Calu3 (cell line): ENCODE measurements at regions not wholly inside any gene's neighbourhood (a gene's known extent, or its start where the extent isn't known, plus 50 kb on each side); places are given as distances from the start of the nearest gene placed in this dataset.

Experiments
- BruUV-seq: library from RNA; stranded (reverse); fragments of 400-500 nt; replicated peaks from 2 replicates; lab custom pipeline; 2021; lab: Mats Ljungman, UMichigan
- CTCF ChIA-PET: fragments of 300-600 bp; sonication (Branson Sonifier 250); formaldehyde crosslinking; loops from one replicate; lab custom pipeline; 2022; ENCODE audit warnings: antibody characterized with exemption; lab: Charles Lee
- DNase-seq: peaks from one replicate; pipeline ENCODE4 v3.0.0; 2022
- H3K27ac Mint-ChIP-seq: one replicate; pipeline ENCODE4 v1.8.0; 2022; ENCODE audit warnings: mixed read lengths; ENCODE audit not compliant: unreplicated experiment
- H3K27me3 Mint-ChIP-seq: one replicate; pipeline ENCODE4 v1.8.0; 2022; ENCODE audit warnings: mixed read lengths; ENCODE audit not compliant: unreplicated experiment
- H3K36me3 Mint-ChIP-seq: one replicate; pipeline ENCODE4 v1.8.0; 2022; ENCODE audit warnings: mild to moderate bottlenecking, moderate library complexity, mixed read lengths; ENCODE audit not compliant: insufficient read depth, unreplicated experiment
- H3K4me1 Mint-ChIP-seq: one replicate; pipeline ENCODE4 v1.8.0; 2022; ENCODE audit warnings: mild to moderate bottlenecking, low read depth, mixed read lengths; ENCODE audit not compliant: unreplicated experiment
- H3K4me3 Mint-ChIP-seq: one replicate; pipeline ENCODE4 v1.8.0; 2022; ENCODE audit warnings: mild to moderate bottlenecking, low read depth, moderate library complexity, mixed read lengths; ENCODE audit not compliant: unreplicated experiment
- H3K9me3 Mint-ChIP-seq: one replicate; pipeline ENCODE4 v1.8.0; 2022; ENCODE audit warnings: low read depth, mixed read lengths; ENCODE audit not compliant: unreplicated experiment
- intact Hi-C: fragments of 100-400 bp; cut with micrococcal nuclease; formaldehyde crosslinking; loops from one replicate; pipeline ENCODE4 v1.10.0; 2022; ENCODE audit not compliant: unreplicated experiment
- TF ChIP-seq, protein P1 (sequence below): fragments of 200-600 bp; IDR thresholded peaks from one replicate; pipeline ENCODE4 v1.8.0; 2022; ENCODE audit warnings: antibody characterized with exemption; ENCODE audit not compliant: unreplicated experiment

DNA sequence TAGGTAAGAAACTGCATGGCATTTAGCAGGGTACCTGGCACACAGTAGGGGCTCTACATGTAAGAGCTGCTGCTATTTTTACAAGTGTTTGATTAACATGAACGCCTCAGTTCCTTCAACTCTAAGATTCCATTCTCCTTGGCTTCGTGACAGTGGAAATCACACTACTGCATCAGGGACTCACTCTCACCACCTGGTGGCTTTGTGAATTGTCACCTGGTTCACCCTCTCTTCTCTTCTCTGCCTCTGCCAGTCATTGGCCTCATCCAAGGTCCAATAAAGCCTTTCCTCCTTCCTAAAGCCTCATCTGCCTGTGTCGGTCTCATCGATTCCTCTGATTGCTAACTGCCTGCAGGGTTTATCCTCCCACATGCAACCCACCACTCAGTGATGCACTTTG, 476.4 kb downstream of the VRK1 start:
- CTCF ChIA-PET = no interaction called here
- H3K27ac Mint-ChIP-seq = no peak overlapping the region
- BruUV-seq = no TSS peak
- H3K9me3 Mint-ChIP-seq = peaks cover 17% of the 10 kb centered on the region
- no peak for DNase-seq
- H3K36me3 Mint-ChIP-seq = no peaks in the 10 kb centered on the region
- H3K27me3 Mint-ChIP-seq = no peaks in the 10 kb centered on the region
- H3K4me1 Mint-ChIP-seq = no peaks in the 10 kb centered on the region
- TF ChIP-seq, protein P1, sequence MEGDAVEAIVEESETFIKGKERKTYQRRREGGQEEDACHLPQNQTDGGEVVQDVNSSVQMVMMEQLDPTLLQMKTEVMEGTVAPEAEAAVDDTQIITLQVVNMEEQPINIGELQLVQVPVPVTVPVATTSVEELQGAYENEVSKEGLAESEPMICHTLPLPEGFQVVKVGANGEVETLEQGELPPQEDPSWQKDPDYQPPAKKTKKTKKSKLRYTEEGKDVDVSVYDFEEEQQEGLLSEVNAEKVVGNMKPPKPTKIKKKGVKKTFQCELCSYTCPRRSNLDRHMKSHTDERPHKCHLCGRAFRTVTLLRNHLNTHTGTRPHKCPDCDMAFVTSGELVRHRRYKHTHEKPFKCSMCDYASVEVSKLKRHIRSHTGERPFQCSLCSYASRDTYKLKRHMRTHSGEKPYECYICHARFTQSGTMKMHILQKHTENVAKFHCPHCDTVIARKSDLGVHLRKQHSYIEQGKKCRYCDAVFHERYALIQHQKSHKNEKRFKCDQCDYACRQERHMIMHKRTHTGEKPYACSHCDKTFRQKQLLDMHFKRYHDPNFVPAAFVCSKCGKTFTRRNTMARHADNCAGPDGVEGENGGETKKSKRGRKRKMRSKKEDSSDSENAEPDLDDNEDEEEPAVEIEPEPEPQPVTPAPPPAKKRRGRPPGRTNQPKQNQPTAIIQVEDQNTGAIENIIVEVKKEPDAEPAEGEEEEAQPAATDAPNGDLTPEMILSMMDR = no peak
- H3K4me3 Mint-ChIP-seq = no peak overlapping the region
- intact Hi-C loops = no loop called here

DNA sequence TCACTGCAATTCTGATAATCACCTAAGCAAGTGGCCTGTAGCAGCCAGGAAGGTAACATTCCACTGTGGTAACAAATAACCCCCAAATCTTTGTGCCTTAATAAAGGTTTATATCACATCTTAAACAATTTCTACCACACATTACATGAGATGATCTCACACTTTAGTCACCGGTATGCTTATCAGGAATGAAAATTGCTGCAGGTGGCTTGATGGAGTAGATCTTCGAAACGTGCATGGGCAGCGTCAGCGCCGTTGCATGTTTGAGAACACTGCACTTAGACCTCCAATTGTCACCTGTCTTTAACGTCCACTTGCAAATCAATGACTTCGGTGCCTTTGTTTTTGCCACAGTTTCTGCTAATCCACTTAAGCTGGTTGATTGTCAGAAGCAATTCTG, 477.4 kb downstream of the VRK1 start:
- CTCF ChIA-PET = no interaction called here
- no peak for DNase-seq
- H3K4me3 Mint-ChIP-seq = no peak overlapping the region
- no TSS peak for BruUV-seq
- no peaks in the 10 kb centered on the region for H3K36me3 Mint-ChIP-seq
- H3K9me3 Mint-ChIP-seq = peaks cover 14% of the 10 kb centered on the region
- intact Hi-C loops = no loop called here
- no peaks in the 10 kb centered on the region for H3K4me1 Mint-ChIP-seq
- no peaks in the 10 kb centered on the region for H3K27me3 Mint-ChIP-seq
- TF ChIP-seq, protein P1 = no peak
- no peak overlapping the region for H3K27ac Mint-ChIP-seq

DNA sequence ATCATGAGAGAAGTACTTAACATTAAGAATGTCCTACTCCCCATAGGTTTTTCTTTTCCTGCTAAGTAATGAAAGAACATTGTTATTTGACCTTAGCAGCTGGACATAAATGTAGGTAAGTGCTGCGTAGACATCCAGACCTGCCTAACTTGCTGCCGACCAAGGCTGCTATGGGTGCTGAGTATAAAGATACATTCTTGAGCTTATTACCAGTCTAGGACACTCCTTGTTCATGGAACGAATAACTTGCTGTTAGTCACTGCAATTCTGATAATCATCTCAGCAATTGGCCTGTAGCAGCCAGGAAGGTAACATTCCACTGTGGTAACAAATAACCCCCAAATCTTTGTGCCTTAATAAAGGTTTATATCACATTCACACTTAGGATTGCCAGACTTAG, 478.1 kb downstream of the VRK1 start:
- no peaks in the 10 kb centered on the region for H3K27me3 Mint-ChIP-seq

DNA sequence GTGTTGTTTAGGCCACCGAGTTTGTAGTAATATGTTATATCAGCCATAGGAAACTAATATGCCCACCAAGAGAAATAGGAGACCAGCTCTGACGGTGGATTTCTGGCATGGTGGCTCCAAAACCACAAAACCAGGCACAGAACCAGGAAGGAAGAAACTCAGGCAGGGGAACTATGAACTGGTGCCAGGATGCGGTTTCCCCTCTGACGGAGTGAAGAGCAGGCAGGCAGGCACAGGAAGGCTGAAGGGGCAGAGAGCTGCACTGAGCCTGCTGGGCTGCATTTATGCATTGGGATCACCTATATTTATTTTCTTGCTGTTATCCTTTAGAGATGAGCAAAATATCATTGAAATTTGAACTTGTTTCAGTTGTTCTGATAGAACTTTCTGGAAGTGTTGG, 479.4 kb downstream of the VRK1 start:
- DNase-seq = no peak
- H3K36me3 Mint-ChIP-seq = no peaks in the 10 kb centered on the region
- no peak overlapping the region for H3K27ac Mint-ChIP-seq
- peaks cover 16% of the 10 kb centered on the region for H3K9me3 Mint-ChIP-seq
- H3K4me1 Mint-ChIP-seq = no peaks in the 10 kb centered on the region
- no peak overlapping the region for H3K4me3 Mint-ChIP-seq
- CTCF ChIA-PET = no interaction called here
- BruUV-seq = no TSS peak
- TF ChIP-seq, protein P1 = no peak
- no peaks in the 10 kb centered on the region for H3K27me3 Mint-ChIP-seq
- intact Hi-C loops = no loop called here

More for the DNA sequence above, 478.1 kb downstream of the VRK1 start:
- H3K36me3 Mint-ChIP-seq = no peaks in the 10 kb centered on the region
- CTCF ChIA-PET = no interaction called here
- TF ChIP-seq, protein P1 = no peak
- peaks cover 14% of the 10 kb centered on the region for H3K9me3 Mint-ChIP-seq
- intact Hi-C loops = no loop called here
- H3K4me3 Mint-ChIP-seq = no peak overlapping the region
- H3K27ac Mint-ChIP-seq = no peak overlapping the region
- no peak for DNase-seq
- H3K4me1 Mint-ChIP-seq = no peaks in the 10 kb centered on the region
- no TSS peak for BruUV-seq

DNA sequence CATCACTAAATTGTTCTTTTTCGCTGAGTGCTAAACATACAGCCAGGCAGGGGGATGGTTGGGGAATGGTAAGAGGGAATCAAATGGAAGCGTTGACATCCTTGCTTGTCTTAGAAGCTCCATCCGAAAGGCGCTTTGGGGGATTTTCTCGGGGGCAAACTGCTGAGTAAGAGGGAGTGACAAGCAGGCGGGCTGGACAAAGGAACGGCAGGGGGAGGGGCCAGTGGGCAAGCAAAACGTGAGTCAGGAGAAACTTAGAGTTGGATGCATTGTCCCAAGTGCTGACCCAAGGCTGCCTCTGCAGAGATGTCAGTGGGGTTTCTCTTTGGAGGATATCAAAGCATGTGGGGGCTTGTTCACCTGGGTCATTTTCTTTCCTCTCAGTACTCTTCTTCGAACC, 480.5 kb downstream of the VRK1 start:
- Mint-ChIP-seq H3K27me3 (no peaks in the 10 kb centered on the region), H3K9me3 (peaks cover 14% of the 10 kb centered on the region), H3K4me1 (no peaks in the 10 kb centered on the region), H3K27ac (no peak overlapping the region), H3K36me3 (no peaks in the 10 kb centered on the region), H3K4me3 (no peak overlapping the region)
- TF ChIP-seq, protein P1 = no peak
- intact Hi-C loops = no loop called here
- no peak for DNase-seq
- CTCF ChIA-PET = no interaction called here
- no TSS peak for BruUV-seq
